SK-N-SH (cell line): ENCODE measurements at regions not wholly inside any gene's neighbourhood (a gene's known extent, or its start where the extent isn't known, plus 50 kb on each side); places are given as distances from the start of the nearest gene placed in this dataset.

ENCODE experiments used
- CTCF ChIA-PET: fragments of 300-600, 350-600 bp; formaldehyde crosslinking; extraction: SDS; loops from one replicate; lab custom pipeline; 2021; lab: Yijun Ruan, JAX
- POLR2A ChIA-PET: fragments of 350-600 bp; sonication (Branson Sonifier 250); formaldehyde crosslinking; extraction: SDS; loops from one replicate; lab custom pipeline; 2020; ENCODE audit warnings: antibody characterized with exemption, inconsistent platforms; lab: Yijun Ruan, JAX
- DNase-seq: peaks from one replicate; pipeline ENCODE4 v3.0.0; 2012
- H2AFZ ChIP-seq: fragments of 200-600 bp; sonication (generic); 2 replicates; pipeline ENCODE4 v1.8.1; 2016; ENCODE audit warnings: antibody characterized with exemption, mild to moderate bottlenecking, low read depth
- H3F3A ChIP-seq: fragments of 200-600 bp; sonication (generic); replicated peaks from 2 replicates; pipeline ENCODE3; 2016; ENCODE audit warnings: antibody characterized with exemption, mild to moderate bottlenecking; ENCODE audit not compliant: insufficient read depth
- H3K27ac ChIP-seq, 2 experiments: fragments of 200-500 bp in 1 of 2; fragments of 200-600 bp in 1 of 2; sonication (Bioruptor generic) in 1 of 2; sonication (generic), shearing (Covaris generic) in 1 of 2; 2 replicates each; pipeline versions ENCODE4 v1.5.1 to v1.6.1; 2014 to 2016; ENCODE audit warnings: low read depth in 2 of 2, inconsistent platforms in 1 of 2, low read length in 1 of 2, mild to moderate bottlenecking in 1 of 2, mixed read lengths in 1 of 2
- H3K27me3 ChIP-seq: fragments of 200-600 bp; sonication (generic), shearing (Covaris generic); 2 replicates; pipeline ENCODE4 v1.6.1; 2016; ENCODE audit warnings: mixed run types; ENCODE audit not compliant: insufficient read depth
- H3K36me3 ChIP-seq, 2 experiments: fragments of 200-500 bp in 1 of 2; fragments of 200-600 bp in 1 of 2; sonication (Bioruptor generic) in 1 of 2; sonication (generic) in 1 of 2; replicated peaks in 1 of 2; 2 replicates each; pipeline versions ENCODE3 to v1.5.1; 2014 to 2016; ENCODE audit warnings: low read length in 1 of 2, mild to moderate bottlenecking in 1 of 2; ENCODE audit not compliant: insufficient read depth in 2 of 2, control insufficient read depth in 1 of 2
- H3K4me1 ChIP-seq, 2 experiments: fragments of 200-500 bp in 1 of 2; fragments of 200-600 bp in 1 of 2; sonication (Bioruptor generic) in 1 of 2; sonication (generic), shearing (Covaris generic) in 1 of 2; 2 replicates each; pipeline versions ENCODE4 v1.5.1 to v1.6.1; 2014 to 2016; ENCODE audit warnings: low read depth in 1 of 2, low read length in 1 of 2, mixed run types in 1 of 2; ENCODE audit not compliant: insufficient read depth in 2 of 2, control insufficient read depth in 1 of 2
- H3K4me2 ChIP-seq: fragments of 200-600 bp; sonication (generic), shearing (Covaris generic); 2 replicates; pipeline ENCODE4 v1.6.1; 2017; ENCODE audit warnings: mixed run types
- H3K4me3 ChIP-seq, 2 experiments: fragments of 200-500 bp in 1 of 2; fragments of 200-600 bp in 1 of 2; sonication (Bioruptor generic) in 1 of 2; sonication (generic), shearing (Covaris generic) in 1 of 2; 2 replicates each; pipeline versions ENCODE4 v1.5.1 to v1.8.1; 2014 to 2016; ENCODE audit warnings: low read depth in 2 of 2, inconsistent platforms in 1 of 2, low read length in 1 of 2, mild to moderate bottlenecking in 1 of 2, mixed read lengths in 1 of 2, moderate library complexity in 1 of 2
- H3K79me2 ChIP-seq: fragments of 200-600 bp; sonication (generic); 2 replicates; pipeline ENCODE4 v1.8.1; 2017; ENCODE audit warnings: mild to moderate bottlenecking; ENCODE audit not compliant: insufficient read depth
- H3K9ac ChIP-seq: fragments of 200-600 bp; sonication (generic); 2 replicates; pipeline ENCODE4 v1.6.1; 2017; ENCODE audit warnings: mixed run types
- H3K9me2 ChIP-seq: fragments of 200-600 bp; sonication (generic); 2 replicates; pipeline ENCODE4 v1.6.1; 2017; ENCODE audit warnings: mixed run types
- H3K9me3 ChIP-seq: fragments of 200-600 bp; sonication (generic); 2 replicates; pipeline ENCODE4 v1.6.1; 2017; ENCODE audit warnings: mixed run types, mild to moderate bottlenecking, moderate library complexity
- H4K20me1 ChIP-seq: fragments of 200-600 bp; sonication (generic); 2 replicates; pipeline ENCODE4 v1.6.1; 2017; ENCODE audit warnings: mild to moderate bottlenecking, mixed run types; ENCODE audit not compliant: insufficient read depth
- CTCF ChIP-seq: fragments of 200-600 bp; sonication (generic); IDR thresholded peaks from 2 replicates; pipeline ENCODE4 v1.6.1; 2017; ENCODE audit warnings: antibody characterized with exemption, mild to moderate bottlenecking, moderate library complexity
- FOXJ3 ChIP-seq: sonication (generic); formaldehyde crosslinking; IDR thresholded peaks from 2 replicates; pipeline ENCODE4 v1.5.1; 2020; ENCODE audit warnings: mild to moderate bottlenecking, missing genetic modification reagents
- FOXM1 ChIP-seq: IDR thresholded peaks from 2 replicates; pipeline ENCODE4 v1.4.0; 2012; ENCODE audit warnings: low read depth, mild to moderate bottlenecking
- MAX ChIP-seq: IDR thresholded peaks from 2 replicates; pipeline ENCODE4 v1.4.0; 2012; ENCODE audit warnings: low read depth
- POLR2AphosphoS5 ChIP-seq: IDR thresholded peaks from 2 replicates; pipeline ENCODE4 v1.6.1; 2012; ENCODE audit warnings: low read depth, low read length
- REST ChIP-seq: IDR thresholded peaks from 2 replicates; pipeline ENCODE4 v1.6.1; 2012; ENCODE audit warnings: mild to moderate bottlenecking, low read depth, low read length, moderate library complexity
- TEAD4 ChIP-seq: IDR thresholded peaks from 2 replicates; pipeline ENCODE4 v1.4.0; 2012; ENCODE audit warnings: mild to moderate bottlenecking, borderline replicate concordance; ENCODE audit not compliant: insufficient read depth
- USF1 ChIP-seq: IDR thresholded peaks from 2 replicates; pipeline ENCODE4 v1.4.0; 2012; ENCODE audit warnings: low read depth, borderline replicate concordance
- USF2 ChIP-seq: fragments of 150-350 bp; IDR thresholded peaks from 2 replicates; pipeline ENCODE4 v1.6.1; 2017; ENCODE audit warnings: antibody characterized with exemption, low read length, low read depth, borderline replicate concordance
- WGBS: methylation state at CpG from one replicate; pipeline ENCODE4 v1.1.6; 2017; ENCODE audit warnings: low lambda C conversion rate; 5-methylcytosine and 5-hydroxymethylcytosine counted together

- no peak overlapping the region for H3K9ac ChIP-seq
- ChIA-PET POLR2A (no interaction called here), CTCF (interaction anchor here (0.8 to 3.7 kb wide), 3 partner anchors 336 to 711 kb away, joined by 3 to 31 read pairs (median 3); no protein-coding TSS in a partner anchor)
- H3K9me3 ChIP-seq, result no peaks in the 10 kb centered on the region
- H3K9me2 ChIP-seq, result no peaks in the 10 kb centered on the region
- H3K4me3 ChIP-seq, result no peak overlapping the region
- H3F3A ChIP-seq, result no peaks in the 10 kb centered on the region
- H2AFZ ChIP-seq, result no peak overlapping the region
- H3K79me2 ChIP-seq, result no peaks in the 10 kb centered on the region
- H4K20me1 ChIP-seq, result no peaks in the 10 kb centered on the region
- no peaks in the 10 kb centered on the region for H3K4me1 ChIP-seq
- TF ChIP-seq REST (no peak), TEAD4 (no peak), USF2 (no peak), CTCF (no peak), MAX (no peak)
- no peaks in the 10 kb centered on the region for H3K27me3 ChIP-seq
- H3K27ac ChIP-seq, result no peak overlapping the region
- WGBS, result 44% methylated on average over 6 of the region's 6 CpGs
- no peaks in the 10 kb centered on the region for H3K36me3 ChIP-seq
- H3K4me2 ChIP-seq, result no peak overlapping the region
- DNase-seq, result no peak
Measured at GRCh38 chr2:236348976-236349375, 84.8 kb upstream of the ASB18 start.

GRCh38 chr2:236350426-236350825 lies 86.2 kb upstream of the ASB18 start:
- Histone ChIP-seq H3K27ac (no peak overlapping the region), H3K79me2 (no peaks in the 10 kb centered on the region), H3K4me1 (no peaks in the 10 kb centered on the region), H3K4me3 (no peak overlapping the region), H3F3A (no peaks in the 10 kb centered on the region), H3K36me3 (no peaks in the 10 kb centered on the region), H3K9me2 (no peaks in the 10 kb centered on the region), H3K9me3 (no peaks in the 10 kb centered on the region), H4K20me1 (no peaks in the 10 kb centered on the region), H3K9ac (no peak overlapping the region), H3K27me3 (no peaks in the 10 kb centered on the region), H3K4me2 (no peak overlapping the region), H2AFZ (no peak overlapping the region)
- DNase-seq, result no peak
- CTCF ChIA-PET, result interaction anchor here (1.2 to 3.7 kb wide), 2 partner anchors 677 to 710 kb away, joined by 3 to 31 read pairs; no protein-coding TSS in a partner anchor
- TF ChIP-seq FOXM1, result no peak
- TF ChIP-seq USF2, result no peak
- no peak for TF ChIP-seq POLR2AphosphoS5
- no peak for TF ChIP-seq FOXJ3 (CRISPR knock-in tag)
- no peak for TF ChIP-seq USF1
- POLR2A ChIA-PET, result no interaction called here
- WGBS, result 45% methylated on average over 9 of the region's 10 CpGs
